NCI-H2196 (cell line): ENCODE measurements at regions not wholly inside any gene's neighbourhood (a gene's known extent, or its start where the extent isn't known, plus 50 kb on each side); places are given as distances from the start of the nearest gene placed in this dataset.

Experiments used
- DNase-seq: peaks from one replicate; lab custom pipeline; 2025; ENCODE audit not compliant: unreplicated experiment; lab: John Stamatoyannopoulos, UW

GRCh38 chr7:25659841-25660240, 431.6 kb upstream of the NPVF start:
- no peak for DNase-seq

- no peak for DNase-seq
Observed at GRCh38 chr7:25662841-25663800, 434.8 kb upstream of the NPVF start.

GRCh38 chr7:25663877-25664276, 435.6 kb upstream of the NPVF start:
- DNase-seq, result no peak

- no peak for DNase-seq
Observed at GRCh38 chr7:25664593-25664992, 436.3 kb upstream of the NPVF start.

- no peak for DNase-seq
Observed at GRCh38 chr7:25665374-25665773, 437.1 kb upstream of the NPVF start.

GRCh38 chr7:25665903-25666670, 437.8 kb upstream of the NPVF start:
- no peak for DNase-seq

GRCh38 chr7:25666671-25667060, 438.4 kb upstream of the NPVF start:
- no peak for DNase-seq

GRCh38 chr7:25669281-25669781, 441.0 kb upstream of the NPVF start:
- no peak for DNase-seq

GRCh38 chr7:25669961-25670841, 441.9 kb upstream of the NPVF start:
- no peak for DNase-seq

GRCh38 chr7:25671111-25671510, 442.8 kb upstream of the NPVF start:
- DNase-seq, result no peak

- DNase-seq, result no peak
Observed at GRCh38 chr7:25672496-25672895, 444.2 kb upstream of the NPVF start.

GRCh38 chr7:25675789-25676474, 447.6 kb upstream of the NPVF start:
- no peak for DNase-seq

GRCh38 chr7:25677595-25677994, 449.3 kb upstream of the NPVF start:
- DNase-seq, result no peak

- no peak for DNase-seq
Observed at GRCh38 chr7:25678215-25678614, 449.9 kb upstream of the NPVF start.

- DNase-seq, result no peak
Observed at GRCh38 chr7:25680636-25681035, 452.4 kb upstream of the NPVF start.

GRCh38 chr7:25684360-25684759, 456.1 kb upstream of the NPVF start:
- no peak for DNase-seq

GRCh38 chr7:25686493-25686892, 458.2 kb upstream of the NPVF start:
- DNase-seq, result no peak

GRCh38 chr7:25694211-25694610, 457.8 kb upstream of the NFE2L3 start:
- DNase-seq, result no peak

- DNase-seq, result no peak
Observed at GRCh38 chr7:25694699-25695098, 457.3 kb upstream of the NFE2L3 start.

GRCh38 chr7:25696571-25696970, 455.4 kb upstream of the NFE2L3 start:
- no peak for DNase-seq
